NCI-H1092 treated with DMSO at 0.1 percent for 48 hours (cell line): ENCODE measurements at regions not wholly inside any gene's neighbourhood (a gene's known extent, or its start where the extent isn't known, plus 50 kb on each side); places are given as distances from the start of the nearest gene placed in this dataset.
A peak's percentile ranks its signal among the peaks of the same experiment; 100 is the strongest.
"Not testable (repeated sequence)": the region's sequence is repeated elsewhere in the genome, so short reads cannot be mapped to it uniquely, and the experiment has no call there.

Experiments used
- DNase-seq: peaks from one replicate; lab custom pipeline; 2025; lab: John Stamatoyannopoulos, UW

- DNase-seq: no peak
Measured at GRCh38 chr2:56510610-56511009, 326.8 kb downstream of the CCDC85A start.

- DNase-seq: no peak
Measured at GRCh38 chr2:56515399-56515798, 331.6 kb downstream of the CCDC85A start.

- no peak for DNase-seq
Measured at GRCh38 chr2:56519806-56520205, 336.0 kb downstream of the CCDC85A start.

GRCh38 chr2:56522605-56523089, 338.9 kb downstream of the CCDC85A start:
- DNase-seq: peak; percentile 92

- no peak for DNase-seq
Measured at GRCh38 chr2:56523816-56524215, 340.0 kb downstream of the CCDC85A start.

GRCh38 chr2:56531668-56532420, 348.1 kb downstream of the CCDC85A start:
- no peak for DNase-seq

- no peak for DNase-seq
Measured at GRCh38 chr2:56534321-56534720, 350.5 kb downstream of the CCDC85A start.

- no peak for DNase-seq
Measured at GRCh38 chr2:56537756-56538155, 354.0 kb downstream of the CCDC85A start.

- no peak for DNase-seq
Measured at GRCh38 chr2:56539618-56540017, 355.8 kb downstream of the CCDC85A start.

- no peak for DNase-seq
Measured at GRCh38 chr2:56540467-56540866, 356.7 kb downstream of the CCDC85A start.

GRCh38 chr2:56540916-56541315, 357.1 kb downstream of the CCDC85A start:
- no peak for DNase-seq

- DNase-seq: no peak
Measured at GRCh38 chr2:56542213-56542612, 358.4 kb downstream of the CCDC85A start.

GRCh38 chr2:56565143-56565542, 381.4 kb downstream of the CCDC85A start:
- no peak for DNase-seq

GRCh38 chr2:56571074-56571473, 387.3 kb downstream of the CCDC85A start:
- DNase-seq: no peak

- no peak for DNase-seq
Measured at GRCh38 chr2:56576001-56576400, 392.2 kb downstream of the CCDC85A start.

- no peak for DNase-seq
Measured at GRCh38 chr2:56580242-56580641, 396.5 kb downstream of the CCDC85A start.

- no peak for DNase-seq
Measured at GRCh38 chr2:56582570-56582969, 398.8 kb downstream of the CCDC85A start.

- no peak for DNase-seq
Measured at GRCh38 chr2:56583796-56584315, 400.1 kb downstream of the CCDC85A start.

- DNase-seq: no peak
Measured at GRCh38 chr2:56587456-56587855, 403.7 kb downstream of the CCDC85A start.

GRCh38 chr2:56589194-56589593, 405.4 kb downstream of the CCDC85A start:
- DNase-seq: no peak

- no peak for DNase-seq
Measured at GRCh38 chr2:56589835-56590234, 406.0 kb downstream of the CCDC85A start.

- DNase-seq: no peak
Measured at GRCh38 chr2:56590611-56591010, 406.8 kb downstream of the CCDC85A start.

- not testable (repeated sequence) for DNase-seq
Measured at GRCh38 chr2:56606086-56606485, 422.3 kb downstream of the CCDC85A start.

GRCh38 chr2:56613254-56613653, 429.5 kb downstream of the CCDC85A start:
- DNase-seq: no peak
